ENCODE measurements at regions not wholly inside any gene's neighbourhood (a gene's known extent, or its start where the extent isn't known, plus 50 kb on each side); places are given as distances from the start of the nearest gene placed in this dataset.
A peak's percentile ranks its signal among the peaks of the same experiment; 100 is the strongest.

- TF ChIP-seq CTCF (IDR thresholded peaks at IDR 0.05), result no peak
- no peak for TF ChIP-seq POLR2A (IDR thresholded peaks at IDR 0.05)
- Histone ChIP-seq H3K4me1 (replicated peaks in 1 of 2) (peaks cover 9 to 28% of the 10 kb centered on the region in 2 donors), H3K9me3 (replicated peaks in 1 of 3) (no peaks in the 10 kb centered on the region), H3K4me3 (no peak overlapping the region), H3K27ac (peak overlapping the region in 1 of 5 donors; percentile 62), H3K27me3 (no peaks in the 10 kb centered on the region), H3K36me3 (replicated peaks in 1 of 2) (no peaks in the 10 kb centered on the region)
- 73 to 99% (median 95%) methylated on average over 5 to 7 of the region's 7 CpGs for WGBS, 4 donors
- DNase-seq, result no peak
- intact Hi-C loops (cut with DNase I), result loop anchor here in 1 of 2 donors (10.0 kb wide), 2 partner anchors 334 to 444 kb away; no protein-coding TSS in a partner anchor
These were observed 158.9 kb upstream of the CIBAR2 start for GRCh38 chr16:85271198-85271597.

- Histone ChIP-seq H3K27ac (no peak overlapping the region), H3K4me1 (replicated peaks in 1 of 2) (peaks cover 8 to 28% of the 10 kb centered on the region in 2 donors), H3K9me3 (replicated peaks in 1 of 3) (no peaks in the 10 kb centered on the region), H3K36me3 (replicated peaks in 1 of 2) (no peaks in the 10 kb centered on the region), H3K27me3 (no peaks in the 10 kb centered on the region), H3K4me3 (no peak overlapping the region)
- TF ChIP-seq CTCF (IDR thresholded peaks at IDR 0.05), result no peak
- no peak for TF ChIP-seq POLR2A (IDR thresholded peaks at IDR 0.05)
- 92 to 97% (median 94%) methylated on average over 7 of the region's 7 CpGs for WGBS, 4 donors
- intact Hi-C loops (cut with DNase I), result loop anchor here in 1 of 2 donors (10.0 kb wide), 2 partner anchors 332 to 442 kb away; no protein-coding TSS in a partner anchor
- no peak for DNase-seq
These were observed 161.0 kb upstream of the CIBAR2 start for GRCh38 chr16:85273293-85273692.

- Histone ChIP-seq H3K4me1 (replicated peaks in 1 of 2) (peaks cover 18 to 40% of the 10 kb centered on the region in 2 donors), H3K27me3 (no peaks in the 10 kb centered on the region), H3K4me3 (no peak overlapping the region), H3K9me3 (replicated peaks in 1 of 3) (no peaks in the 10 kb centered on the region), H3K27ac (no peak overlapping the region), H3K36me3 (replicated peaks in 1 of 2) (no peaks in the 10 kb centered on the region)
- 70 to 96% (median 84%) methylated on average over 3 to 7 of the region's 7 CpGs for WGBS, 4 donors
- TF ChIP-seq CTCF (IDR thresholded peaks at IDR 0.05), result no peak
- TF ChIP-seq POLR2A (IDR thresholded peaks at IDR 0.05), result no peak
- intact Hi-C loops (cut with DNase I), result loop anchor here in 1 of 2 donors (10.0 kb wide), 2 partner anchors 330 to 440 kb away; no protein-coding TSS in a partner anchor
- no peak for DNase-seq
These were observed 162.2 kb upstream of the CIBAR2 start for GRCh38 chr16:85274501-85274900.

GRCh38 chr16:85274924-85275323 lies 162.7 kb upstream of the CIBAR2 start:
- whole genome bisulfite sequencing, 4 donors, result 40 to 74% (median 58%) methylated on average over 2 to 8 of the region's 8 CpGs

More at GRCh38 chr16:85274924-85275323, 162.7 kb upstream of the CIBAR2 start:
- H3K36me3 ChIP-seq (replicated peaks in 1 of 2), result no peaks in the 10 kb centered on the region
- H3K9me3 ChIP-seq (replicated peaks in 1 of 3), result no peaks in the 10 kb centered on the region
- peak overlapping the region in 1 of 5 donors; percentile 88 for H3K27ac ChIP-seq
- H3K4me1 ChIP-seq (replicated peaks in 1 of 2), result peaks cover 23 to 44% of the 10 kb centered on the region in 2 donors
- no peaks in the 10 kb centered on the region for H3K27me3 ChIP-seq
- H3K4me3 ChIP-seq, result no peak overlapping the region
- DNase-seq, result no peak
- intact Hi-C loops (cut with DNase I), result loop anchor here in 1 of 2 donors (10.0 kb wide), 2 partner anchors 330 to 440 kb away; no protein-coding TSS in a partner anchor
- TF ChIP-seq CTCF (IDR thresholded peaks at IDR 0.05) (no peak), POLR2A (IDR thresholded peaks at IDR 0.05) (no peak)
